ENCODE measurements at regions not wholly inside any gene's neighbourhood (a gene's known extent, or its start where the extent isn't known, plus 50 kb on each side); places are given as distances from the start of the nearest gene placed in this dataset.

DNA sequence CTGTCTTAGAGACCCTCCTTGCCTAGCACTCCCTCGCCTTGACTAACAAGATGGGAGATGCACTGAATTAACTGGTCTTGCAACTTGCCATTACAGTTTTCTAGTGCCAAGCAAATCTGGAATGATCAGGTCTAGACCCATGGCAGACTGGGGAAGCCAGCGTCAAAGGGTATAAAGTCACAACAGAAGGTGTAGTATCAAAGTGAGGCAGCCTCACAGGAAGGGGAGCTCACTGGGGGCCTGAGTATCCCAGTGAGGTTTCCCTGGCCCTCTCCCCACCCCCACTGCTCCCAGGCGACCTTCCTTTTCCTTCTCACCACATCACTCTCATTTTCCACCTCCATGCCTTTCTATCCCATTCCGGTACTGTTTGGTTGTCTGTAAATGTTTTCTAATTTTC lies 83.5 kb upstream of the DOCK9 start:
- no peak for TF ChIP-seq CTCF (IDR thresholded peaks at IDR 0.05)
- TF ChIP-seq POLR2A (IDR thresholded peaks at IDR 0.05), result no peak
